NCI-H748 (cell line): ENCODE measurements at regions not wholly inside any gene's neighbourhood (a gene's known extent, or its start where the extent isn't known, plus 50 kb on each side); places are given as distances from the start of the nearest gene placed in this dataset.

Experiments used
- DNase-seq: peaks from one replicate; lab custom pipeline; 2025; ENCODE audit not compliant: unreplicated experiment; lab: John Stamatoyannopoulos, UW

GRCh38 chr20:24813496-24813895 is 135.6 kb upstream of the CST7 start:
- no peak for DNase-seq

- DNase-seq: no peak
Observed at GRCh38 chr20:24813936-24814335, 135.1 kb upstream of the CST7 start.

GRCh38 chr20:24814556-24815195 is 134.4 kb upstream of the CST7 start:
- DNase-seq: no peak

- no peak for DNase-seq
Observed at GRCh38 chr20:24815196-24815815, 133.8 kb upstream of the CST7 start.

GRCh38 chr20:24815931-24816330 is 133.1 kb upstream of the CST7 start:
- no peak for DNase-seq

GRCh38 chr20:24816431-24816830 is 132.6 kb upstream of the CST7 start:
- no peak for DNase-seq

GRCh38 chr20:24816907-24817306 is 132.2 kb upstream of the CST7 start:
- DNase-seq: no peak

GRCh38 chr20:24817351-24817750 is 131.7 kb upstream of the CST7 start:
- DNase-seq: no peak

- no peak for DNase-seq
Observed at GRCh38 chr20:24818056-24818455, 131.0 kb upstream of the CST7 start.

- no peak for DNase-seq
Observed at GRCh38 chr20:24819331-24819965, 129.6 kb upstream of the CST7 start.

- no peak for DNase-seq
Observed at GRCh38 chr20:24820345-24820744, 128.7 kb upstream of the CST7 start.

GRCh38 chr20:24821391-24821790 is 127.7 kb upstream of the CST7 start:
- no peak for DNase-seq

GRCh38 chr20:24823176-24823784 is 125.8 kb upstream of the CST7 start:
- DNase-seq: no peak

GRCh38 chr20:24823989-24824693 is 124.9 kb upstream of the CST7 start:
- DNase-seq: no peak

- DNase-seq: no peak
Observed at GRCh38 chr20:24825591-24825990, 123.5 kb upstream of the CST7 start.

- no peak for DNase-seq
Observed at GRCh38 chr20:24827603-24828295, 121.3 kb upstream of the CST7 start.

- no peak for DNase-seq
Observed at GRCh38 chr20:24828992-24829648, 119.9 kb upstream of the CST7 start.

- DNase-seq: no peak
Observed at GRCh38 chr20:24829649-24830370, 119.3 kb upstream of the CST7 start.

GRCh38 chr20:24830649-24831048 is 118.4 kb upstream of the CST7 start:
- no peak for DNase-seq

- DNase-seq: no peak
Observed at GRCh38 chr20:24831232-24831631, 117.8 kb upstream of the CST7 start.
